ENCODE measurements at regions not wholly inside any gene's neighbourhood (a gene's known extent, or its start where the extent isn't known, plus 50 kb on each side); places are given as distances from the start of the nearest gene placed in this dataset.

DNA sequence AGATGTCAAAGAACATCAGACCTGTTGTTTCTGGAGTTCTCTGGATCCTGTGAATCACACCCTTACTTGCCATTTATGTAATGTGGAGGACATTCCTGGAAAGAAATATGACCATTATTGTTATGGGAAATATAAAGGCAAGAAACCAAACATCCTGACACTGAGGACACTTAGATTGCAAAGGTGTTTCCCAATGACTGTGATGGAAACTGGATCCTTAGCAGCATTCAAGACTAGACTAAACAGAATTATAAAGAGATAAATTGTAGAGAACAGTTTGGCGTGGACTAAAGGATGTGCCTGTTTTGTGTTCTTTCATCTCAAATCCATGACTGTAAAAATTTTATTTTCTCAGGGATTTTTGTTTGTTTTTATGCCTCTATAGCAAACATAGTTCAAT, 347.7 kb upstream of the SLC14A2 start:
- TF ChIP-seq, protein P1, sequence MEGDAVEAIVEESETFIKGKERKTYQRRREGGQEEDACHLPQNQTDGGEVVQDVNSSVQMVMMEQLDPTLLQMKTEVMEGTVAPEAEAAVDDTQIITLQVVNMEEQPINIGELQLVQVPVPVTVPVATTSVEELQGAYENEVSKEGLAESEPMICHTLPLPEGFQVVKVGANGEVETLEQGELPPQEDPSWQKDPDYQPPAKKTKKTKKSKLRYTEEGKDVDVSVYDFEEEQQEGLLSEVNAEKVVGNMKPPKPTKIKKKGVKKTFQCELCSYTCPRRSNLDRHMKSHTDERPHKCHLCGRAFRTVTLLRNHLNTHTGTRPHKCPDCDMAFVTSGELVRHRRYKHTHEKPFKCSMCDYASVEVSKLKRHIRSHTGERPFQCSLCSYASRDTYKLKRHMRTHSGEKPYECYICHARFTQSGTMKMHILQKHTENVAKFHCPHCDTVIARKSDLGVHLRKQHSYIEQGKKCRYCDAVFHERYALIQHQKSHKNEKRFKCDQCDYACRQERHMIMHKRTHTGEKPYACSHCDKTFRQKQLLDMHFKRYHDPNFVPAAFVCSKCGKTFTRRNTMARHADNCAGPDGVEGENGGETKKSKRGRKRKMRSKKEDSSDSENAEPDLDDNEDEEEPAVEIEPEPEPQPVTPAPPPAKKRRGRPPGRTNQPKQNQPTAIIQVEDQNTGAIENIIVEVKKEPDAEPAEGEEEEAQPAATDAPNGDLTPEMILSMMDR (optimal IDR thresholded peaks at IDR 0.05 in 1 of 3, IDR thresholded peaks at IDR 0.05 in 1 of 3, conservative IDR thresholded peaks at IDR 0.05 in 1 of 3; ENCODE audit: extremely low read depth in 1 of 3, insufficient read depth in 2 of 3, low read length in 3 of 3) = no peak
- no peak for TF ChIP-seq EZH2 (IDR thresholded peaks at IDR 0.05; ENCODE audit: low read length)
